Fibroblast of peridontal ligament (primary cell): ENCODE measurements at regions not wholly inside any gene's neighbourhood (a gene's known extent, or its start where the extent isn't known, plus 50 kb on each side); places are given as distances from the start of the nearest gene placed in this dataset.

Experiments
- DNase-seq: peaks from one replicate; pipeline ENCODE4 v3.0.0-alpha.2; 2010; ENCODE audit errors: extremely low read depth

GRCh38 chr13:105464249-105464648 is 1071.2 kb downstream of the EFNB2 start:
- no peak for DNase-seq

DNA sequence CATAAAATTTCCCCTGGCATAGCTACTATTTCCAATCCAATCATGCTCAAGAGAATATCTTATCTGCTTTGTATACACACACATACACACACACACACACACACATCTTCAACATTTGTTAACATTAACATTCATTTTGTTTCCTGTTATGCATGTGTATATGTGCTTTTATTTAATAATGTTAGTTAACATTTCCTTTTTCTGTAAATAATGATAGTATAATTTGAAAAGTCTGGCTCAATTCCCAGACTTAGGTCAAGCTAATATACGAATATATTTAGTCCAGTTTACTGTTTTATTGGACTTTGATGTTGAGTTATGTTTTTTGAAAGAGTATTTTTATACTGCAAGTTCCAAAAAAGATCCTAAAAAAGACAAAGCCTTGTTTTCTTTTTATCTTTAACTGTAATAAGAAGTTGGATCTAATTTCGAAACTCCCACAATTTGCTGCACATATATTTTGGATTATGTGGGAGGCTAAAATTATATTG is 1072.4 kb downstream of the EFNB2 start:
- DNase-seq, result peak; percentile 53

GRCh38 chr13:105462098-105462497 is 1073.4 kb downstream of the EFNB2 start:
- no peak for DNase-seq

DNA sequence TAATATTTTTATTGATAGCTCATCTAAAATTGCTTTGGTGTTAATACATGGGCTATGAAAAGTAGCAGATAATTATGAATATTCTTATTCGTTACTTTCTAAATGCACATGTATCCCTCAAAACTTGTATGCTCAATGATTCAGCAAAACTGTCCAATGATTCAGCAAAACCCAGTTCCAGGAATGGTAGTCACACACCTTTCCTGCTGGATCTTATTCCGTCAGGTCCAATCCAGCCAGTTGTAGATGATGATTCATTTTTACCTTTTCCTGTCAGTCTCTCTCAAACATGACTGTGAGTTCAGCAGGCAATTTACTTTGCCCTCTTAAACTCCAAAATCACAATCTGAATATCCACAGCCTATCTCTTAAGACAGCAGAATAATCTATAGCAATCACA is 1082.6 kb downstream of the EFNB2 start:
- DNase-seq, result no peak

DNA sequence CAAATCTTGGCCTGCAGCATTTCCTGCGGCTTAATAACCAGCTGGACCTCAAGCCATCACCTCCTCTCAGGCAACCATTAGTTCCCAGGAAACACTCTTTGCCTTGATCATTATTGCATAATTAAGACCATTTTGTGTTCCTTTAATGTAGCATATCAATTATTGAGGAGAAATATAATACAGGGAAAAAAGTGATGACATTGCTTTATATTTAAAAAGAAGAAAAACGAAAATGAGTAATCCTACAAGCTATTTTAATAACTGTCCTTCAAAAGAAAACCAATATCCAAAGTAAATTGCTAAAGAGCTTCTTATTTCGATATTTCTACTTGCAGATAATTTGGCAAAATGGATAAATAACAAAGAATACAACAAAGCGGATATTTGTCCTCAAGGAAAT is 1084.7 kb downstream of the EFNB2 start:
- DNase-seq, result no peak

DNA sequence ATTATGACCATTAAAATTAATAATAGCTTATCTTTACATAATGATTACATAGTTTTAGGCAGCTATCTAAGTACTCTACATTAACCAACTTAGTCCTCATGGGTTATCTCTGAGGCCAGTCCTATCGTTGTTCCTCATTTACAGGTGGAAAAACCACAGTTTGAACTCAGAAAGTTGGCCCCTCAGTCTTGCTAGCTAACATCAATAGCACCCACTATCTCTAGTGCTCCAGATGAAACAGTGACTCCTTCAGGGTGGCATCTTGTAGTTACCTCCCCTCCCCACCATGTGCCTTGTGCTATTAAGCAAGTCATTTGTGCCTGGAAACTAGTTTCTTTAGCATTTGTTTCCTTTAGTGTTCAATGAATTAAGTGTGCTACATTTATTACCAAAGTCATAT is 1086.7 kb downstream of the EFNB2 start:
- DNase-seq, result no peak

GRCh38 chr13:105446197-105446596 is 1089.3 kb downstream of the EFNB2 start:
- peak; percentile 32 for DNase-seq

DNA sequence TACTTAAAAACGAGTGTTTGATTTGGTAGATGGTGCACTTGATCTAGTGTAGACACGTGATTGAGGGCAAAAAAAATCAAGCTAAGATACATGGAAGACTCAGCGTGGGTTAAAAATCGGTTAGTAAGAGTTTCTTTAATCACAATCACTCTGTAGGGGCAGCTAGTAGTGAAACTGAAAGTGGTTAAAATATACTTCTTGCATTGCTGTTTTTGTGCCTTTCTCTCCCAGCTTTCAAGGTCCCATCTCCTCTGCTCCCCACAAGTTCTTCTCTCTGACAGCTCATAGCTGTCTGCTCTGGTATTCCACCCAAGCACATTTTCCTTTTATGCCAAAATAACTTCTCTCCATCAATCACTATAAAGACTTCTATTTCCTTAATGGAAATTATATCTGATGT is 1089.7 kb downstream of the EFNB2 start:
- peak; percentile 49 for DNase-seq

GRCh38 chr13:105442949-105443699 is 1092.3 kb downstream of the EFNB2 start:
- DNase-seq, result peak; percentile 100

GRCh38 chr13:105442040-105442439 is 1093.4 kb downstream of the EFNB2 start:
- DNase-seq, result no peak

DNA sequence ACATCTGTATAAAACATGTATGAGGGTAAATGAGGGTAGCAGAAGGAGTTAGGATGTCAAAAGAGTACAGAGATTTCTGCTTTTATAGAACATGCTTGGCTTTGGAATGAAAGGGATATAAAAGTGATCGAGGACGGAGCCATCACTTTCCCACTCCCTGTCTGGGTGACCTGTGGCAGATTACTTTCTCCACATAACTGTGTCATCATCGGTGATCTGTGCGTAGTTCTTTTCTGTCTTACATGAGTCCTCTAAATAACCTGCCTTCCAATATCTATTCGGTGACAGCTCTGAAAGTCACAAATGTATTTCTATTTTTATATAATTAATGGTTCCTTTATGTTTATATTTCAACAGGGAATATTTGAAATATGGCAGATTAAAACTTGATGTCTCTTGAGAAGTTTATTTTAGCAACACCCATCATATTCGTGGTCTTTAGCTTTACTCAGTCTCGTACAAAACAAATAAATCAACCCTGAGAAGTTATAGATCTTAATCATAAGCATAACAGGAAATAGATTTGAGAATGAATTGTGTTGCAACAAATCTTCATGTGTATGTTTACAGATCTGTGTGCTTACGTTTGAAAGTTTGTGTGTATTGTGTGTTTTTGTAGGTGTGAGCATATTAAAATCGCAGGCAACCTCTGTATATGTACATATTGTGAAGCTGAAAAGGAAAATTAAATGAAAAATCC is 1094.3 kb downstream of the EFNB2 start:
- peak; percentile 25 for DNase-seq

GRCh38 chr13:105436943-105437342 is 1098.5 kb downstream of the EFNB2 start:
- no peak for DNase-seq

DNA sequence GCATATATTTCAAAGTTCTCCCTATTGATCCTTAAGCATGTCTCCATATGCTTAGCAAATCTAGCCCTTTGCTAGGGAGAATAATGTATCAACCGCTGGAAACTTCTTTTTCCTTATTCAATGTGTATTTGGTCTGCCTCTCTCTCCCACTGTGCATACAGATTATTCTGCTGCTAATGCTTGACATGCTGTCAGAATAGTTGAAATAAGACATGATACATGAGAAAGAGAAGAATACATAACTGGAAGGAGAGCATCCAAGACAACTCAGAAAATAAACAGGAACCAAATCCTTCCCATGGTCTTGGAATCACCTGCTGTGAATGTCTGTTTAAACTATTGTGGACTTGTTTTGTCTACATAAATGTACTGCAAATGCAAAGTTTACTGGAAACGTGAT is 1103.0 kb downstream of the EFNB2 start:
- no peak for DNase-seq

DNA sequence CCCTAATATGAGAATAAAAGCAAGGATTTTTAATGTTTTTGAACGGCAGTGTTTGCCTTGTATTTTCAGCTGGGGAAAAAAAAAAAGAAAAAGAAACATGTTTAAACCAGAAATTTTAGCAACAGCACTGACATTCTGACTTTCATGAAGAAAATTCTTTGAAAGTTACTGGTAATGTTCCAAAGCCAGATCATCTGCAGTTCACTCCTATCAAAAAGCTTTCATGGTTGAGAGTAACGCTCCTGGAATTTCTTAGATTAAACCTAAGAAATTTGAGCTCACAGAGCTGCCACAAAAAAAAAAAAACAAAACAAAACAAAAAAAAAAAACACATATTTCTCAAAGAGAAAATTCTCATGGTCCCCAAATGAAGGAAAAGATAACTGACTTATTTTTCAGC is 1106.7 kb downstream of the EFNB2 start:
- peak; percentile 73 for DNase-seq

DNA sequence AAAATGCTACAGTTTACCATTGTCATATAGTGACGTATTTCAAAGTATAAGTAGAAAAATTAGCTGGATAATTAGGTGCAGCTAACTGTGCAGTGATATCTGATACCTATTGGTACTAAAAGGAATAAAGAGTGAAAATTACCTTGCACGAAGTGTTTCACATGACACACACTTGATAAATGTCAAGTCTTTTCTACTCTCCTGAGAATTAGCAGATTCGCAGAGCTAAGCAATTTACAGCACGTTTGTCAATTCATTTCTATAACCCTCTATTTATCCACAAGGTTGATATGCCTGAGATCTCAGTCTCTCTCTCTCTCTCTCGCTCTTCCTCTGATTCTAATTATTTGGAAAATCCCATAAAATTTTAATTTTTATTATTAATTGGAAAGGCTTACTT is 1109.0 kb downstream of the EFNB2 start:
- no peak for DNase-seq

DNA sequence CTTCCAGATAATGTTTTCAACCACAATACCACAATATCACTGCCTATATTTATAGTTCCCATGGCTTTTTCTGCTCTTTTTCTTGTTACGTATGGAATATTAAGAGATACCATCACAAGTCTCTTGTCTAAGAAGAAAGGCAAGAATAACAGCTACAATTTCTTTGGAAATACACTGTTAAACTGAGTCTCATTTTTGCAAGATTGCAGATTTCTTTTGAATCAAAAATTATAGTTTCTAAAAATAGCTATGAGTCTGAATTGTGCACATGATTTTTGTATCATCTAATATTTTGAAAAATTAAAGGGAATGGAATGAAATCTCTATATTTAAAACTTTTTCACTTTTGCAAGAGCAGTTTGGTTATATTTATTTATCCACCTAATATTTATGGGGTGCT is 1120.8 kb downstream of the EFNB2 start:
- no peak for DNase-seq

GRCh38 chr13:105412171-105412570 is 1123.3 kb downstream of the EFNB2 start:
- DNase-seq, result no peak

DNA sequence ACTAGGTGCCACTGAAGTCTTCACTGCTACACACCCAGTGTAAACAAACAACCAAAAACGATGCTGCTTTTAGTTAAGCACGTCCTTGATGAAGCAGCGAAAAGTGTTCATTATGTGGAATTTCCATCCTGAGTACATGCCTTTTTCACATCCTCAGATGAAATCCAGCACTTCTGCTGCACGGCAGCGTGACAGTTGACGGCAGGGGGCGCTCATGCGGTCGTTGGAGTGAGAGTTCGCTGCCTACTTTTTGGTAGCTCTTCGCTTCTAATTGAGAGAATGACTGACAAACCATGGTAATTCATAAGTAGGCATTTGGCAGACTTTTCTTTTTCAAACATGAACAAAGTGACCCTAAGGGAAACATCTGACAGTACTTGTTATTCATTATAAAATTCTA is 1124.9 kb downstream of the EFNB2 start:
- DNase-seq, result peak; percentile 58

- no peak for DNase-seq
Observed at GRCh38 chr13:105406551-105406950, 1128.9 kb downstream of the EFNB2 start.

GRCh38 chr13:105403086-105403485 is 1132.4 kb downstream of the EFNB2 start:
- DNase-seq, result no peak

DNA sequence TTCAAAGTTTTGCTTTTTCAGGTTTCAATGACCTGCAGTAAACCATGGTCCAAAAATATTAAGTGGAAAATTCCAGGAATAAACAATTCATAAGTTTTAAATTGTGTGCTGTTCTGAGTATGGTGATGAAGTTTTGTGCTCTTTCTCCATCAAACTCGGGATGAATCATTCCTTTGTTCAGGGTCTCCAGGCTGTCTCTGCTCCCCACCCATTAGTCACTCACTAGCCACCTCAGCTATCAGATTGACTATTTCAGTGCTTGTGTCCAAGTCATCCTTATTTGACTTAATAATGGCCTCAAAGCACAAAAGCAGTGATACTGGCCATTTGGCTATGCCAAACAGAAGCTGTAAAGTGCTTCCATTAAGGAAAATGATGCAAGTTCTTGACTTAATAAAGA is 1140.4 kb downstream of the EFNB2 start:
- no peak for DNase-seq

DNA sequence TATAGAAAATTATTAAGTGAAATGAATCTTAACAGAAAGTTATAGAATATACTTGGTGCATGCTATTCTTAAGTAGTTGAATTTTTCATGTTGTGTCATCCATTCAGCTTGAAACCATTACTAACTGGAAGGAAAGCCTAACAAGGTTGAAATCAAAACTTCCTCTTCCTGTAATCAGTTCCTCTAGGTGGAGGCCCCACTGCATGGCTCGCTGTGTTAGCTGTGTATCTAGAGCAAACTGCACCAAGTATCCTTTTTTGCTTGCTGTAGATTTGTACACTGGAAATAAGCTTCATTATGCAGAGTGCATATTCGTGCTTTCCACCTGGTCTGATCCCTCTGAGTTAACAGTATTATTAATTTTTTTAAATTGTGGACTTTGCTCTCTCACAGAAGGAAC is 1146.1 kb downstream of the EFNB2 start:
- no peak for DNase-seq

DNA sequence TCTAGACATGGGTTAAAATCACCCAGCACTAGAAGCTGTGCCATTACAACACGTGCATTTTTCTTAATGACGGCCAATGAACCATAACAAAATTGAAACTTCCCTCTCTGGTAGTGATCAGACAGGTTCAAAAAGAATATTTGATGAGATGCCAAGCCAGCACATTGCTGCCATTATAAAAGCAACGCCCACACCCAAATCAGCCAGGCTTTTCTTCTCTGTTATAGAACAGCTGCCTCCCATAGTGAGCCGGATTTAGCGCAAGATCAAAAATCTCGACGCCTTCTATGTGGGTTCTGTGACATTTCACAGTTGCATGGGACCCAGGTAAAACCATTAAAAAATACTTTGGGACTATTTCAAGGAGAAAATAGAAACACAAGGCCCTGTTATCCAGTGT is 1158.0 kb downstream of the EFNB2 start:
- DNase-seq, result no peak
